ENCODE measurements at regions not wholly inside any gene's neighbourhood (a gene's known extent, or its start where the extent isn't known, plus 50 kb on each side); places are given as distances from the start of the nearest gene placed in this dataset.

GRCh38 chr21:24369746-24370145 is 1237.5 kb downstream of the MRPL39 start:
- peaks cover 6% of the 10 kb centered on the region for H3K9me3 Mint-ChIP-seq
- H3K4me1 Mint-ChIP-seq: no peaks in the 10 kb centered on the region
- no peak overlapping the region for H3K4me3 Mint-ChIP-seq

DNA sequence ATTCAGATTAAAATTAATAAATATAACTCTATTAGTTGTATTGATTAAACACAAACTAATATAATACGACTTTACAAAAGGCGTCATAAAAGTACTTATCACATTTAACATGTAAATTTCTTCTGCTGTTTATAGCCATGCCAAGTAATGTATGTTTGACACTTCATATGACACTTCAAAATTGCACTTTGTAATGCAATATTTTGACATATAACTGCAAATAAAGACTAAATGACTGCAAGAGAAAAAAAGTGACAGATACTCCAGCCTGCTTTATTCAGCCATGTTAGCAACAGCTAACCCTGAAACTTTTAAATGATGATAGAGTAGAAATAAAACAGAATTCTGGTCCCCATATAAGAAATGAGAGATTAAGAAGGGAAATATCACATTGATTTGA is 1238.0 kb downstream of the MRPL39 start:
- Mint-ChIP-seq H3K4me1 (no peaks in the 10 kb centered on the region), H3K4me3 (no peak overlapping the region), H3K27me3 (no peaks in the 10 kb centered on the region), H3K36me3 (ENCODE audit: insufficient read depth) (no peaks in the 10 kb centered on the region), H3K27ac (ENCODE audit: low read depth) (no peak overlapping the region), H3K9me3 (peaks cover 1% of the 10 kb centered on the region)
- DNase-seq (ENCODE audit: low spot score in 2 of 2) (no peak), ATAC-seq (replicated peaks; ENCODE audit: extremely low read depth, poor library complexity, severe bottlenecking) (no peak)

More at GRCh38 chr21:24369746-24370145, 1237.5 kb downstream of the MRPL39 start:
- Mint-ChIP-seq H3K27ac (ENCODE audit: low read depth) (no peak overlapping the region), H3K36me3 (ENCODE audit: insufficient read depth) (no peaks in the 10 kb centered on the region), H3K27me3 (no peaks in the 10 kb centered on the region)
- no peak for DNase-seq (ENCODE audit: low spot score in 2 of 2)
- no peak for ATAC-seq (replicated peaks; ENCODE audit: extremely low read depth, poor library complexity, severe bottlenecking)

GRCh38 chr21:24367936-24368335 is 1239.3 kb downstream of the MRPL39 start:
- ATAC-seq (replicated peaks; ENCODE audit: extremely low read depth, poor library complexity, severe bottlenecking) (no peak), DNase-seq (ENCODE audit: low spot score in 2 of 2) (no peak)
- no peaks in the 10 kb centered on the region for H3K4me1 Mint-ChIP-seq
- H3K9me3 Mint-ChIP-seq: peaks cover under 1% of the 10 kb centered on the region
- H3K4me3 Mint-ChIP-seq: no peak overlapping the region
- H3K27ac Mint-ChIP-seq (ENCODE audit: low read depth): no peak overlapping the region
- H3K27me3 Mint-ChIP-seq: no peaks in the 10 kb centered on the region
- no peaks in the 10 kb centered on the region for H3K36me3 Mint-ChIP-seq (ENCODE audit: insufficient read depth)

DNA sequence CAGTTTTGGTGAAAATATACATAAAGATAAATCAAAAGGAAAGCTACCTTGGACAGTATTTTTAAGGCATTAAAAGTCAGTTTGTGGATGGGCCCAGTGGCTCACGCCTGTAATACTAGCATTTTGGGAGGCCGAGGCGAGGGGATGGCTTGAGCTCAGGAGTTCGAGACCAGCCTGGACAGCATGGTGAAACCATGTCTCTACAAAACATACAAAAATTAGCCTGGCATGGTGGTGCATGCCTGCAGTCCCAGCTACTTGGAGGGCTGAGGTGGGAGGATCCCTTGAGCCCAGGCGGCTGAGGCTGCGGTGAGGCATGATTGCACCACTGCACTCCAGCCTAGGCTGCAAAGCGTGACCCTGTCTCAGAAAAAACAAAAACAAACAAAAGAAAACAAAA is 1253.8 kb downstream of the MRPL39 start:
- ATAC-seq (replicated peaks; ENCODE audit: extremely low read depth, poor library complexity, severe bottlenecking): no peak
- Mint-ChIP-seq H3K4me3 (no peak overlapping the region), H3K27ac (ENCODE audit: low read depth) (no peak overlapping the region), H3K36me3 (ENCODE audit: insufficient read depth) (no peaks in the 10 kb centered on the region), H3K27me3 (no peaks in the 10 kb centered on the region), H3K9me3 (peaks cover 10% of the 10 kb centered on the region), H3K4me1 (no peaks in the 10 kb centered on the region)
- DNase-seq (ENCODE audit: low spot score in 2 of 2): no peak

GRCh38 chr21:24339406-24339805 is 1267.9 kb downstream of the MRPL39 start:
- no peak overlapping the region for H3K4me3 Mint-ChIP-seq
- H3K27me3 Mint-ChIP-seq: no peaks in the 10 kb centered on the region
- H3K27ac Mint-ChIP-seq (ENCODE audit: low read depth): no peak overlapping the region
- ATAC-seq (replicated peaks; ENCODE audit: extremely low read depth, poor library complexity, severe bottlenecking) (no peak), DNase-seq (ENCODE audit: low spot score in 2 of 2) (no peak)
- peaks cover 18% of the 10 kb centered on the region for H3K9me3 Mint-ChIP-seq
- no peaks in the 10 kb centered on the region for H3K4me1 Mint-ChIP-seq
- H3K36me3 Mint-ChIP-seq (ENCODE audit: insufficient read depth): peaks cover 2% of the 10 kb centered on the region

DNA sequence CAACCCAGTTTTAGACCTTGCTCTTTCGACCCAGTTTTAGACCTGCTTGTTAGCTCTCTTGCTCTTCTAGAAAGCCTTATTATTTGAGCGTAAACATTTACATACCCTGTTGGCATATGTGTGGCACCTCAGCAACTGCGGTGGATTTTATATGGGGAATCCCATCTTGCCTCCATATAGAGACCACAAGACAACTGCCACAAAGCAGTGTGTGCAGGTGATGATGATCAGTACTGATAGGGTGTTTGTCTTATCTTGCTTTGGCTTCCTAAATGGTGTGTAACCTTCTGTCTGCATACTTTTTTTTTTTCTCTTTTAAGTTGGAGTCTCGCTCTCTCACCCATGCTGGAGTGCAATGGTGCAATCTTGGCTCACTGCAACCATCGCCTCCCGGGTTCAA is 1270.8 kb downstream of the MRPL39 start:
- ATAC-seq (replicated peaks; ENCODE audit: extremely low read depth, poor library complexity, severe bottlenecking) (no peak), DNase-seq (ENCODE audit: low spot score in 2 of 2) (no peak)
- peaks cover 2% of the 10 kb centered on the region for H3K36me3 Mint-ChIP-seq (ENCODE audit: insufficient read depth)
- H3K27ac Mint-ChIP-seq (ENCODE audit: low read depth): no peak overlapping the region
- no peak overlapping the region for H3K4me3 Mint-ChIP-seq
- peaks cover 13% of the 10 kb centered on the region for H3K9me3 Mint-ChIP-seq
- no peaks in the 10 kb centered on the region for H3K27me3 Mint-ChIP-seq
- no peaks in the 10 kb centered on the region for H3K4me1 Mint-ChIP-seq

DNA sequence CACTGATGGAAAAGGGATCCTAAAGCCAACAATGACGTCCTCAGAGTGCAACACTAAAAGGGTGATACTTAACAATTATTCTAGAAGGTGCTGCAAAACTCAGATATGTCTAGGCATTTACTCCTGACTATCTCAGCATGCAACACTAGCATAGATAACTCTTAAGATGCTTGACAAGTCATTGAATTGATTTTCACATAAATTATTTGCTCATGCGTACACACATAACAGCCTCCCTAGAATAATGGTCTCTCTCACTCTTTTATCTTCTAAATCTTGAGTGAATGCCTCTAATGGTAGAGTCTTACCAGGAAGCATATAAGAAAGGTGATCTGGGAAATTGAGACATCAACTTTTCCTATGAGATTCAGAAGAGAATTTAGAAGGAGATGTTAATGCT is 1283.7 kb downstream of the MRPL39 start:
- Mint-ChIP-seq H3K36me3 (ENCODE audit: insufficient read depth) (no peaks in the 10 kb centered on the region), H3K4me3 (no peak overlapping the region), H3K9me3 (peaks cover 12% of the 10 kb centered on the region), H3K27me3 (no peaks in the 10 kb centered on the region), H3K4me1 (no peaks in the 10 kb centered on the region), H3K27ac (ENCODE audit: low read depth) (no peak overlapping the region)
- DNase-seq (ENCODE audit: low spot score in 2 of 2) (no peak), ATAC-seq (replicated peaks; ENCODE audit: extremely low read depth, poor library complexity, severe bottlenecking) (no peak)

DNA sequence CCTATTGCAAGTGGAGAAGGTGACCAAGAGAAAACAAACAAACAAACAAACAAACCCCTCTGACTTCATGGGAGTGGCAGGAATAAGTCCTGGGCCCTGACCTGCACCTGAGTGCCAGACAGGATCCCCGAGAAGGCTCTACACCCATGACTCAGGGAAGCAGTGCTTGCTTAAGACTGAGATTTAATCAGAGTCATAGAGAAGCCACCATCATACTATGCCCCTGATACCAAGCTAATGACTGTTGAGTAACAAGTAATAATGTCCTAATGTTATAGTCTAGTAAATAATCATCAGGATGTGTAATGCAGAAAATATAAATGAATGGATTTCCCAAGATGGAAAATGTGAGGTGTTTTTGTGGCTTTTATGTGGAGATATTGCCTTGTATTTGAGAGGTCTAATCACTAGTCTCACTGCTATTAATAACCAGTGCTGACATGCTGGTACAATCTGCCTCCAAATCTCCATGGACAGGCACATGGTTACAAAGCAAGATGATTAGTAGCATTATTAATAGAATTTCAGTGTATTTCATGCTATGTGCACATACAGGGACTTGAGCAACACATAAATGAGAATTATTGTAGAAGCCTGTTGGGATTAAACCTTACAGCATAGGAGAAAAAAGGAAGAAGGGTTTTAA is 1290.9 kb downstream of the MRPL39 start:
- no peak overlapping the region for H3K4me3 Mint-ChIP-seq
- no peaks in the 10 kb centered on the region for H3K36me3 Mint-ChIP-seq (ENCODE audit: insufficient read depth)
- no peak overlapping the region for H3K27ac Mint-ChIP-seq (ENCODE audit: low read depth)
- DNase-seq (ENCODE audit: low spot score in 2 of 2) (no peak), ATAC-seq (replicated peaks; ENCODE audit: extremely low read depth, poor library complexity, severe bottlenecking) (no peak)
- H3K9me3 Mint-ChIP-seq: peaks cover 5% of the 10 kb centered on the region
- no peaks in the 10 kb centered on the region for H3K4me1 Mint-ChIP-seq
- no peaks in the 10 kb centered on the region for H3K27me3 Mint-ChIP-seq

DNA sequence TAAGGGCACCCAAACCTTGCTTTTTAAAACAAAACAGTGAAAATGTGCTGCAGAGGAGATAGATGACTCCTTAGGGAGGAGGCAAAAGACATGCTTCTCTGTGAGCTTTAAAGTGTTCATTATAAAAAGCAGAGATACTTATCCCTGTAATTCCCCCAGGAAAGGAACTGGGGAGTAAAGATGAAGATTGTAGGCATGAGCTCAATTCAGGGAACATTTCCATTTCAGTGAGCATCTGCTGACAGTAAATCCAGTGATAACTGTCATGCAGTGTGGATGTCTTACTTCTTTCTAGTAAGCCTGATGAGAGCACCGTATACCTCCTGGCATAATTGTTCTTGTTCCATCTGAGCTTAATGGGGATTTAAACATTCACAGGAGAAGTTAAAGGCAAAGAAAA is 1296.5 kb downstream of the MRPL39 start:
- Mint-ChIP-seq H3K27ac (ENCODE audit: low read depth) (no peak overlapping the region), H3K27me3 (no peaks in the 10 kb centered on the region), H3K9me3 (peaks cover 5% of the 10 kb centered on the region), H3K4me3 (no peak overlapping the region), H3K36me3 (ENCODE audit: insufficient read depth) (no peaks in the 10 kb centered on the region), H3K4me1 (no peaks in the 10 kb centered on the region)
- DNase-seq (ENCODE audit: low spot score in 2 of 2) (no peak), ATAC-seq (replicated peaks; ENCODE audit: extremely low read depth, poor library complexity, severe bottlenecking) (no peak)

- Mint-ChIP-seq H3K36me3 (ENCODE audit: insufficient read depth) (no peaks in the 10 kb centered on the region), H3K9me3 (peaks cover 4% of the 10 kb centered on the region), H3K27ac (ENCODE audit: low read depth) (no peak overlapping the region)
Observed at GRCh38 chr21:24308183-24308582, 1299.1 kb downstream of the MRPL39 start.

DNA sequence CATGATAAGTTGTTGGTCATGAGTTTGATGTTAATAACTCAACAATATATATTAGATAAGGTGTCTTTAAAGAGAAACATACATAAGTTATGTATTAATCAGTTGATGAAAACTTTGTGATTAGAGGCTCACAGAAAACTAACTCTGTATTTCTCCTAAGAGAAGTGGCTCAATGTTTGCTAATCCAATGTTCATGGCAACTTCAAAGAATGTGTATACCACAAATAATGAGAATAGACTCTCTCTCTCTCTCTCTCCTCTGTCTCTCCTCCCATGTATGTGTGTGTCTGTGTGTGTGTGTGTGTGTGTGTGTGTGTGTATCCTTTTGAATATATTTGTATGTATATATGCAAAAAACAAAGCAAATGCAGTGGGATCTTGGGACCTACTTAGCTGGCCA is 1304.9 kb downstream of the MRPL39 start:
- Mint-ChIP-seq H3K27ac (ENCODE audit: low read depth) (no peak overlapping the region), H3K36me3 (ENCODE audit: insufficient read depth) (no peaks in the 10 kb centered on the region)
- no peak for ATAC-seq (replicated peaks; ENCODE audit: extremely low read depth, poor library complexity, severe bottlenecking)

More at GRCh38 chr21:24308183-24308582, 1299.1 kb downstream of the MRPL39 start:
- DNase-seq (ENCODE audit: low spot score in 2 of 2) (no peak), ATAC-seq (replicated peaks; ENCODE audit: extremely low read depth, poor library complexity, severe bottlenecking) (no peak)
- H3K27me3 Mint-ChIP-seq: no peaks in the 10 kb centered on the region
- H3K4me1 Mint-ChIP-seq: no peaks in the 10 kb centered on the region
- H3K4me3 Mint-ChIP-seq: no peak overlapping the region

DNA sequence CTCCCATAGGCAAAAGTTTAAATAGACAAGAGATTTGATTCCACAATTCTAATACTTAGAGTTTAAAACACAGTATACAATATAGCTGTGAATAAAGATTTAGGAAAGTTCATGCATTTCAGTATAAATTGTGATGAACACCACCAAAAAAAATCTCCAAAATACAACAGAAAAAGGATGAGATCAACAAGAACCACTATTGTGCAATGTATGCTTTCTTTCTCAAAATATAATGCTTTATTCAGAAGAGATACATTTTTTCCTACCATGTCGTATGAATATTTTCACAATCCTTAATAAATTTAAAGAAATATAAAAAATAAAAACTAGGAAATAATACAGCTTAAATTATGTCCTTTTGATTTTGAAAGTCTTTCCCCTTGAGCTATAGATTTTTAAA is 1309.2 kb downstream of the MRPL39 start:
- DNase-seq (ENCODE audit: low spot score in 2 of 2) (no peak), ATAC-seq (replicated peaks; ENCODE audit: extremely low read depth, poor library complexity, severe bottlenecking) (no peak)
- H3K4me1 Mint-ChIP-seq: no peaks in the 10 kb centered on the region
- no peak overlapping the region for H3K27ac Mint-ChIP-seq (ENCODE audit: low read depth)
- no peaks in the 10 kb centered on the region for H3K9me3 Mint-ChIP-seq
- no peaks in the 10 kb centered on the region for H3K27me3 Mint-ChIP-seq
- no peak overlapping the region for H3K4me3 Mint-ChIP-seq
- H3K36me3 Mint-ChIP-seq (ENCODE audit: insufficient read depth): no peaks in the 10 kb centered on the region

More for the DNA sequence above, 1304.9 kb downstream of the MRPL39 start:
- Mint-ChIP-seq H3K27me3 (no peaks in the 10 kb centered on the region), H3K9me3 (no peaks in the 10 kb centered on the region), H3K4me3 (no peak overlapping the region), H3K4me1 (no peaks in the 10 kb centered on the region)
- DNase-seq (ENCODE audit: low spot score in 2 of 2): no peak

GRCh38 chr21:24294171-24294570 is 1313.1 kb downstream of the MRPL39 start:
- no peak overlapping the region for H3K27ac Mint-ChIP-seq (ENCODE audit: low read depth)
- no peaks in the 10 kb centered on the region for H3K4me1 Mint-ChIP-seq
- no peaks in the 10 kb centered on the region for H3K9me3 Mint-ChIP-seq
- H3K4me3 Mint-ChIP-seq: no peak overlapping the region
- no peak for DNase-seq (ENCODE audit: low spot score in 2 of 2)
- no peaks in the 10 kb centered on the region for H3K36me3 Mint-ChIP-seq (ENCODE audit: insufficient read depth)
- no peak for ATAC-seq (replicated peaks; ENCODE audit: extremely low read depth, poor library complexity, severe bottlenecking)
- no peaks in the 10 kb centered on the region for H3K27me3 Mint-ChIP-seq
